Astrocyte of the spinal cord (primary cell): ENCODE measurements at regions not wholly inside any gene's neighbourhood (a gene's known extent, or its start where the extent isn't known, plus 50 kb on each side); places are given as distances from the start of the nearest gene placed in this dataset.

Experiments used
- DNase-seq: peaks from one replicate; pipeline ENCODE4 v3.0.0; 2011; ENCODE audit warnings: low read depth, low spot score
- H3K4me3 ChIP-seq: 2 replicates; pipeline ENCODE4 v1.5.1; 2011; ENCODE audit warnings: low read depth, mild to moderate bottlenecking, low read length, moderate library complexity
- CTCF ChIP-seq: IDR thresholded peaks from 2 replicates; pipeline ENCODE4 v1.5.1; 2012; ENCODE audit warnings: low read depth, mild to moderate bottlenecking, low read length, inconsistent platforms
- in situ Hi-C: cut with HindIII; loops from 2 replicates; pipeline ENCODE4 v1.10.0; 2017; ENCODE audit warnings: low sequenced_read_pairs

GRCh38 chr18:38868757-38869156, 1303.2 kb upstream of the CELF4 start:
- no peak for TF ChIP-seq CTCF
- in situ Hi-C loops, result no loop called here
- no peak overlapping the region for H3K4me3 ChIP-seq
- DNase-seq, result no peak

GRCh38 chr18:38867680-38868079, 1302.1 kb upstream of the CELF4 start:
- no peak for TF ChIP-seq CTCF
- in situ Hi-C loops, result no loop called here
- H3K4me3 ChIP-seq, result no peak overlapping the region
- no peak for DNase-seq

GRCh38 chr18:38851526-38851925, 1285.9 kb upstream of the CELF4 start:
- no peak for DNase-seq
- TF ChIP-seq CTCF, result no peak
- H3K4me3 ChIP-seq, result no peak overlapping the region
- in situ Hi-C loops, result no loop called here

GRCh38 chr18:38847326-38847725, 1281.7 kb upstream of the CELF4 start:
- in situ Hi-C loops, result no loop called here
- H3K4me3 ChIP-seq, result no peak overlapping the region
- TF ChIP-seq CTCF, result no peak
- no peak for DNase-seq

DNA sequence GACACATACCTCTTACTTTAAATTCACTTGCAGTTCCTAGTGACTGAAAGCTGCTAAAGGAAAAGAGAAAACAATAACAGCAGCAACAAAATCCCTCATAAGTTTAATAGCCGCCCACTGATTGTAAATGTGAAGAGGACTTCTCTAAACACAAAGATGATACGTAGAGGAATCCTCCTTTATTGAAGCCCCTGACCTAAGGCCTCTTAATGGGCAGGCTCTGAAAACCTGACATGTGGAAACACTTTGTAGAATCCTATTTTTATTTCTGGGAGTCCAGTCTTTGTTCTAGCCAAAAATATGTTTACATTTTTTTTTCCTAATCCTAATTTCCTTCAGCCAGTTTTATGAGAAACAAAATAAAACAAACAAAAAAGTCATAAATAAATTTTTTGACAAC, 1277.7 kb upstream of the CELF4 start:
- in situ Hi-C loops, result no loop called here
- no peak overlapping the region for H3K4me3 ChIP-seq
- no peak for DNase-seq
- TF ChIP-seq CTCF, result no peak

GRCh38 chr18:38826247-38826646, 1260.6 kb upstream of the CELF4 start:
- in situ Hi-C loops, result no loop called here
- H3K4me3 ChIP-seq, result no peak overlapping the region
- DNase-seq, result no peak
- TF ChIP-seq CTCF, result no peak

- no peak overlapping the region for H3K4me3 ChIP-seq
- TF ChIP-seq CTCF, result no peak
- in situ Hi-C loops, result no loop called here
- DNase-seq, result no peak
Observed at GRCh38 chr18:38811209-38811608, 1245.6 kb upstream of the CELF4 start.
